Esophagus squamous epithelium (tissue), 5 donors: ENCODE measurements at regions not wholly inside any gene's neighbourhood (a gene's known extent, or its start where the extent isn't known, plus 50 kb on each side); places are given as distances from the start of the nearest gene placed in this dataset.

Source experiments
- DNase-seq: peaks from one replicate; lab custom pipeline; 2025; lab: John Stamatoyannopoulos, UW
- H3K27ac ChIP-seq, 4 donors: fragments of 200-600 bp; sonication (generic); one replicate each; pipeline ENCODE4 v1.5.1; 2016 to 2019; ENCODE audit warnings: mild to moderate bottlenecking in 1 of 4
- H3K27me3 ChIP-seq, 4 donors: fragments of 200-600 bp; sonication (generic); 1 replicate in 3 of 4; 2 replicates in 1 of 4; pipeline versions ENCODE4 v1.5.1 to v1.6.0; 2017 to 2021; ENCODE audit warnings: antibody characterized with exemption in 1 of 4
- H3K36me3 ChIP-seq, 3 donors: fragments of 200-600 bp; sonication (generic); one replicate each; pipeline ENCODE4 v1.5.1; 2016 to 2019
- H3K4me1 ChIP-seq, 3 donors: fragments of 200-600 bp; sonication (generic); one replicate each; pipeline ENCODE4 v1.5.1; 2017 to 2019
- H3K4me3 ChIP-seq, 4 donors: fragments of 200-600 bp; sonication (generic); 1 replicate in 3 of 4; 2 replicates in 1 of 4; pipeline ENCODE4 v1.5.1; 2016 to 2019; ENCODE audit warnings: mild to moderate bottlenecking in 2 of 4, moderate library complexity in 1 of 4
- H3K9me3 ChIP-seq, 3 donors: fragments of 200-600 bp; sonication (generic); one replicate each; pipeline ENCODE4 v1.5.1; 2016 to 2019
- POLR2A ChIP-seq, 4 donors: fragments of 450-650 bp; IDR thresholded peaks; one replicate each; pipeline ENCODE4 v1.6.1; 2017; ENCODE audit warnings: antibody characterized with exemption in 4 of 4, mild to moderate bottlenecking in 4 of 4, moderate library complexity in 3 of 4
- WGBS, 2 donors: methylation state at CpG; one replicate each; pipeline ENCODE4 v1.1.5; 2018; 5-methylcytosine and 5-hydroxymethylcytosine counted together
- intact Hi-C: fragments of 100-400 bp; cut with DNase I; formaldehyde crosslinking; loops from one replicate; pipeline ENCODE4 v1.15.0; 2022
- TF ChIP-seq, protein P1 (sequence below), 6 experiments: fragments of 450-650 bp in 4 of 6; fragments of 200-600 bp in 2 of 6; sonication (generic) in 2 of 6; IDR thresholded peaks; one replicate each; pipeline ENCODE4 v1.5.1; 2016 to 2019; ENCODE audit warnings: antibody characterized with exemption in 6 of 6, mild to moderate bottlenecking in 4 of 6, moderate library complexity in 4 of 6
- donor health status: DM: yes; HTN: yes; CAD: no.

DNA sequence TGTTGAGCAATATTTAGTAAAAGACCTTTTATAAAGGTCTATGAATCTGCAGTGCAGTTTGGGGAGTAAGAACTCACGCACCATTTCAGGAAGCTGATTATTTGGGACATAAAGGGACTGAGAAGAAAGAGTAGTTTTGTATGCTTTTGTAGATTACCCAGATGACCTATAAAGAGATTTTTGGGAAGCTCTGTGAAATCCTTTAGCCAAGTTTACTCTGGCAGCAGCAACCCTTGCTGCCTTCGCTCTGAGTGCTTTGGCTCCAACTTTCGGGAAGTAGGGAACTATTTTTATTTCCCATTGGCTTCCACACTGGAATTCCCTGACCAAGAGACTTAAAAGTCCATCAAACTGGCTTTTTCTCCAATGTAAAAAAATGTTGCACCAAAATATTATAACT, 1110.1 kb upstream of the PHF14 start:
- Histone ChIP-seq H3K36me3 (no peaks in the 10 kb centered on the region), H3K4me1 (no peaks in the 10 kb centered on the region), H3K4me3 (no peak overlapping the region), H3K27me3 (no peaks in the 10 kb centered on the region), H3K27ac (no peak overlapping the region), H3K9me3 (no peaks in the 10 kb centered on the region)
- intact Hi-C loops, result no loop called here
- TF ChIP-seq, protein P1, sequence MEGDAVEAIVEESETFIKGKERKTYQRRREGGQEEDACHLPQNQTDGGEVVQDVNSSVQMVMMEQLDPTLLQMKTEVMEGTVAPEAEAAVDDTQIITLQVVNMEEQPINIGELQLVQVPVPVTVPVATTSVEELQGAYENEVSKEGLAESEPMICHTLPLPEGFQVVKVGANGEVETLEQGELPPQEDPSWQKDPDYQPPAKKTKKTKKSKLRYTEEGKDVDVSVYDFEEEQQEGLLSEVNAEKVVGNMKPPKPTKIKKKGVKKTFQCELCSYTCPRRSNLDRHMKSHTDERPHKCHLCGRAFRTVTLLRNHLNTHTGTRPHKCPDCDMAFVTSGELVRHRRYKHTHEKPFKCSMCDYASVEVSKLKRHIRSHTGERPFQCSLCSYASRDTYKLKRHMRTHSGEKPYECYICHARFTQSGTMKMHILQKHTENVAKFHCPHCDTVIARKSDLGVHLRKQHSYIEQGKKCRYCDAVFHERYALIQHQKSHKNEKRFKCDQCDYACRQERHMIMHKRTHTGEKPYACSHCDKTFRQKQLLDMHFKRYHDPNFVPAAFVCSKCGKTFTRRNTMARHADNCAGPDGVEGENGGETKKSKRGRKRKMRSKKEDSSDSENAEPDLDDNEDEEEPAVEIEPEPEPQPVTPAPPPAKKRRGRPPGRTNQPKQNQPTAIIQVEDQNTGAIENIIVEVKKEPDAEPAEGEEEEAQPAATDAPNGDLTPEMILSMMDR (IDR thresholded peaks at IDR 0.05), result no peak
- no peak for TF ChIP-seq POLR2A (IDR thresholded peaks at IDR 0.05)
- 51 to 77% methylated on average over 3 of the region's 3 CpGs for WGBS, 2 donors
- no peak for DNase-seq

DNA sequence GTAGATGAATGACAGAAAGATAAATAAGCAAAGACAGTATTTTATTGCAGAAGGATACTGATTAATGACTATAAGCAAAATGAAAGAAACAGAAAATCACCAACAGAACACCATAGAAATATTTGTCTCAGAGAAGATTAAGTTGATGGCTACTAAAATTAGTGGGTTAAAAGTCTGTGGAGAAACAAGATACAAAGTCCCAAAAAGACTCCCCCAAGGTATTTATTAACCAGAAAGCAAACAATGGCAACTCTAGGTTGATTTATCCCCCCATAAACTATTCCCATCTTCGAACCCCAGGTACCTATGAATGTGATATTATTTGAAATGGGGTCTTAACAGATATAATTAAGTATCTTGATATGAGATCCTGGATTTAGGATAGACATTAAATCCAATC, 1104.5 kb upstream of the PHF14 start:
- TF ChIP-seq, protein P1 (IDR thresholded peaks at IDR 0.05), result no peak
- no peak for TF ChIP-seq POLR2A (IDR thresholded peaks at IDR 0.05)
- H3K27ac ChIP-seq, result no peak overlapping the region
- H3K27me3 ChIP-seq, result no peaks in the 10 kb centered on the region
- H3K9me3 ChIP-seq, result no peaks in the 10 kb centered on the region
- 45 to 69% methylated on average over 1 of the region's 1 CpG for WGBS, 2 donors
- no peaks in the 10 kb centered on the region for H3K4me1 ChIP-seq
- no peak for DNase-seq
- H3K36me3 ChIP-seq, result no peaks in the 10 kb centered on the region
- H3K4me3 ChIP-seq, result no peak overlapping the region
- intact Hi-C loops, result no loop called here

DNA sequence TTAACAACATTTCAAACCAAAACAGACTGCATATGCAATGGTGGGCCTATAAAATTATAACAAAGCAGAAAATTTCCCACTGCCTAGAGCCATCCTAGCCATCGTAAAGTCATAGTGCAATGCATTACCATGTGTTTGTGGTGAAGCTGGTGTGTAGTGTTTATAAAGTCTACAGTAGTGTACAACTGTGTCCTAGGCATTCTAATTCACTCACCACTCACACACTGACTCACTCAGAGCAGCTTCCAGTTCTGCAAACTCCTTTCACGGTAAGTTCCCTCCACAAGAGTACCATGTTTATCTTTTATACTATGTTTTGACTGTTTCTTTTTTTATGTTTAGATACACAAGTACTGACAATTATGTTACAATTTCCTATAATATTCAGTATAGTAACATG, 1104.1 kb upstream of the PHF14 start:
- WGBS, 2 donors, result 72 to 85% methylated on average over 1 to 2 of the region's 2 CpGs
- intact Hi-C loops, result no loop called here
- Histone ChIP-seq H3K27me3 (no peaks in the 10 kb centered on the region), H3K4me1 (no peaks in the 10 kb centered on the region), H3K9me3 (no peaks in the 10 kb centered on the region), H3K4me3 (no peak overlapping the region), H3K27ac (no peak overlapping the region), H3K36me3 (no peaks in the 10 kb centered on the region)
- no peak for TF ChIP-seq POLR2A (IDR thresholded peaks at IDR 0.05)
- TF ChIP-seq, protein P1 (IDR thresholded peaks at IDR 0.05), result no peak
- no peak for DNase-seq

DNA sequence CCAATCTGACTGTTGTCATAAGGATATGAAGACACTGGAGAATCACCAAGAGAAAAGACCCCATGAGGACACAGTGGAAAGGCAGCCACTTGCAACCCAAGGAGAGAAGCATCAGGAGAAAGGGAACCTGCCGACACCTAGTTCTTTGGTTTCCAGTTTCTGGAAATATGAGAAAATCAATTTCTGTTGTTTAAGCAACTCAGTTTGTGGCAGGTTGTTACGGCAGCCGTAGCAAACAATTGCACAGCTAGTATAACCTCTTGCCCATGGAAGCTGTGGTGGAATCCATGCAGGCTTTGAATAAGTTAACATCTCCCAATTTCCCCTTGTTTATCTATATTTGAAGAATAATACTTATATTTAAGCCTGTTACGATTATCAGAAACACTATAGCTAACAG, 1103.0 kb upstream of the PHF14 start:
- no peak for TF ChIP-seq POLR2A (IDR thresholded peaks at IDR 0.05)
- TF ChIP-seq, protein P1 (IDR thresholded peaks at IDR 0.05), result no peak
- 88 to 92% methylated on average over 4 of the region's 4 CpGs for WGBS, 2 donors
- intact Hi-C loops, result no loop called here
- no peaks in the 10 kb centered on the region for H3K36me3 ChIP-seq
- no peak overlapping the region for H3K4me3 ChIP-seq
- DNase-seq, result no peak
- H3K27ac ChIP-seq, result no peak overlapping the region
- no peaks in the 10 kb centered on the region for H3K9me3 ChIP-seq
- H3K27me3 ChIP-seq, result no peaks in the 10 kb centered on the region
- H3K4me1 ChIP-seq, result no peaks in the 10 kb centered on the region

DNA sequence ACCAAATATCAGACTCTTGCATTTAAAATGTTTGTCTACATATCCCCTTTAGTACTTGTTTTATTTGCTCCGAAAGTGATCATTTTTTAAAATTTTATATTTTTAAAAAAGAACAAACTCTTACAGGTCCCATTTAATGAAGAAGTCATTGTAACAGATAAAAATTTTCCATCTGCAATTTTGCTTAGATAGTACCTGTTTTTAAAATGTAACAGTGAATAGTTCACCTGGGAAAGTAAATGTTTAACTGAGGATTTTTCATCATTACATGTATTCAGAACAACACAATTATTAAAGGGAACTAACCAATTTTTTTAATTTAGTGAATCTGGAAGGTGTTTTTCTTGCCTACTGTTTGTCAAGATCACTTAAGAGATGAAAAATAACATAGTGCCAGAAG, 1099.5 kb upstream of the PHF14 start:
- TF ChIP-seq POLR2A (IDR thresholded peaks at IDR 0.05), result no peak
- TF ChIP-seq, protein P1 (IDR thresholded peaks at IDR 0.05), result no peak
- Histone ChIP-seq H3K36me3 (no peaks in the 10 kb centered on the region), H3K4me1 (no peaks in the 10 kb centered on the region), H3K27ac (no peak overlapping the region), H3K27me3 (no peaks in the 10 kb centered on the region), H3K4me3 (no peak overlapping the region), H3K9me3 (no peaks in the 10 kb centered on the region)
- 91 to 96% methylated on average over 1 of the region's 1 CpG for WGBS, 2 donors
- no peak for DNase-seq
- intact Hi-C loops, result no loop called here
